K562 (cell line): ENCODE measurements at regions not wholly inside any gene's neighbourhood (a gene's known extent, or its start where the extent isn't known, plus 50 kb on each side); places are given as distances from the start of the nearest gene placed in this dataset.

ENCODE experiments used
- CEBPB ChIP-seq: fragments of 450-650 bp; IDR thresholded peaks from 2 replicates; pipeline ENCODE4 v1.6.1; 2016; ENCODE audit warnings: missing genetic modification characterization, missing compliant biosample characterization
- ESRRA ChIP-seq: fragments of 450-650 bp; IDR thresholded peaks from 2 replicates; pipeline ENCODE4 v1.6.1; 2014; ENCODE audit warnings: low read depth, mild to moderate bottlenecking, moderate library complexity, borderline replicate concordance
- LARP7 ChIP-seq: fragments of 450-650 bp; IDR thresholded peaks from 2 replicates; pipeline ENCODE4 v1.6.1; 2016
- MYBL2 ChIP-seq, 2 experiments: fragments of 450-650 bp in 1 of 2; sonication (generic) in 1 of 2; formaldehyde crosslinking in 1 of 2; IDR thresholded peaks; 2 replicates each; pipeline versions ENCODE4 v1.6.1 to v1.8.1; 2017 to 2022; ENCODE audit warnings: borderline replicate concordance in 1 of 2, inconsistent platforms in 1 of 2, low read depth in 1 of 2, mild to moderate bottlenecking in 1 of 2, missing genetic modification reagents in 1 of 2, moderate library complexity in 1 of 2
- POLR2G ChIP-seq: fragments of 200-400 bp; formaldehyde crosslinking; IDR thresholded peaks from 2 replicates; pipeline ENCODE4 v1.6.1; 2017; ENCODE audit warnings: low read depth, mild to moderate bottlenecking, antibody characterized with exemption, low read length, moderate library complexity
- SMARCC2 ChIP-seq: fragments of 450-650 bp; IDR thresholded peaks from 2 replicates; pipeline ENCODE4 v1.6.1; 2017; ENCODE audit warnings: antibody characterized with exemption, moderate library complexity, mild to moderate bottlenecking, low read depth
- TF ChIP-seq, protein P1 (sequence below): fragments of 450-650 bp; IDR thresholded peaks from 2 replicates; pipeline ENCODE4 v1.7.1; 2018; ENCODE audit warnings: mild to moderate bottlenecking, low read depth; ENCODE audit not compliant: partially characterized antibody
- TF ChIP-seq, protein P2 (sequence below): fragments of 250-450 bp; sonication (Bioruptor Pico); IDR thresholded peaks from 2 replicates; pipeline ENCODE4 v1.8.0; 2022; ENCODE audit warnings: moderate library complexity, mild to moderate bottlenecking, inconsistent platforms
- TF ChIP-seq, protein P3 (sequence below), 3 experiments: IDR thresholded peaks in 2 of 3; conservative IDR thresholded peaks in 1 of 3; 2 replicates each; pipeline ENCODE4 v1.5.1; 2011 to 2012; ENCODE audit warnings: low read length in 3 of 3, mild to moderate bottlenecking in 3 of 3, control low read depth in 2 of 3, improper control_type of control experiment in 1 of 3, inconsistent platforms in 1 of 3, low read depth in 1 of 3, mixed read lengths in 1 of 3, moderate library complexity in 1 of 3; ENCODE audit not compliant: insufficient read depth in 2 of 3

DNA sequence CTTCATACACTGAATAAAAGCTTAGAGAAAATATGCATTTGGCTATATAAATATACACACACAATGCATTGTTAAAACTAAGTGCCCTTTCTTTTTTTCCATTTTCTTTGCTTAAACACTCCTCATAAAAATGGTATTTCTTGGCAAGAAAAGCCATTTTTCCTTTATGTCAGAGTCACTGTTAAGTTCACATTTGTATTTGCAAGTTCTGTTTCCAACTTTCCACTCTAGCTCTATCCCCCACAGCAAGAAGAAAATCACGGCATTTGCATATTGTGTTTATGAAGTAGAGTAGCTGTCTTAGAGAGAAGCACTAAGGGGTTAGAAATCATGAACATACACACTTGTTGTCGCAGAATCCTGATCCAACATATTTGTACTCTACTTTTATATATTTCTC is 662.1 kb upstream of the MEF2C start:
- TF ChIP-seq, protein P1, sequence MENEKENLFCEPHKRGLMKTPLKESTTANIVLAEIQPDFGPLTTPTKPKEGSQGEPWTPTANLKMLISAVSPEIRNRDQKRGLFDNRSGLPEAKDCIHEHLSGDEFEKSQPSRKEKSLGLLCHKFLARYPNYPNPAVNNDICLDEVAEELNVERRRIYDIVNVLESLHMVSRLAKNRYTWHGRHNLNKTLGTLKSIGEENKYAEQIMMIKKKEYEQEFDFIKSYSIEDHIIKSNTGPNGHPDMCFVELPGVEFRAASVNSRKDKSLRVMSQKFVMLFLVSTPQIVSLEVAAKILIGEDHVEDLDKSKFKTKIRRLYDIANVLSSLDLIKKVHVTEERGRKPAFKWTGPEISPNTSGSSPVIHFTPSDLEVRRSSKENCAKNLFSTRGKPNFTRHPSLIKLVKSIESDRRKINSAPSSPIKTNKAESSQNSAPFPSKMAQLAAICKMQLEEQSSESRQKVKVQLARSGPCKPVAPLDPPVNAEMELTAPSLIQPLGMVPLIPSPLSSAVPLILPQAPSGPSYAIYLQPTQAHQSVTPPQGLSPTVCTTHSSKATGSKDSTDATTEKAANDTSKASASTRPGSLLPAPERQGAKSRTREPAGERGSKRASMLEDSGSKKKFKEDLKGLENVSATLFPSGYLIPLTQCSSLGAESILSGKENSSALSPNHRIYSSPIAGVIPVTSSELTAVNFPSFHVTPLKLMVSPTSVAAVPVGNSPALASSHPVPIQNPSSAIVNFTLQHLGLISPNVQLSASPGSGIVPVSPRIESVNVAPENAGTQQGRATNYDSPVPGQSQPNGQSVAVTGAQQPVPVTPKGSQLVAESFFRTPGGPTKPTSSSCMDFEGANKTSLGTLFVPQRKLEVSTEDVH = no peak
- TF ChIP-seq, protein P2, sequence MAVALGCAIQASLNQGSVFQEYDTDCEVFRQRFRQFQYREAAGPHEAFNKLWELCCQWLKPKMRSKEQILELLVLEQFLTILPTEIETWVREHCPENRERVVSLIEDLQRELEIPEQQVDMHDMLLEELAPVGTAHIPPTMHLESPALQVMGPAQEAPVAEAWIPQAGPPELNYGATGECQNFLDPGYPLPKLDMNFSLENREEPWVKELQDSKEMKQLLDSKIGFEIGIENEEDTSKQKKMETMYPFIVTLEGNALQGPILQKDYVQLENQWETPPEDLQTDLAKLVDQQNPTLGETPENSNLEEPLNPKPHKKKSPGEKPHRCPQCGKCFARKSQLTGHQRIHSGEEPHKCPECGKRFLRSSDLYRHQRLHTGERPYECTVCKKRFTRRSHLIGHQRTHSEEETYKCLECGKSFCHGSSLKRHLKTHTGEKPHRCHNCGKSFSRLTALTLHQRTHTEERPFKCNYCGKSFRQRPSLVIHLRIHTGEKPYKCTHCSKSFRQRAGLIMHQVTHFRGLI (CRISPR knock-in tag) = no peak
- TF ChIP-seq POLR2G (no peak), CEBPB (tag) (no peak), ESRRA (no peak), SMARCC2 (no peak), LARP7 (no peak), MYBL2 (IDR thresholded peaks at IDR 0.05; ENCODE audit: low read depth) (no peak), MYBL2 (CRISPR knock-in tag; IDR thresholded peaks at IDR 0.05; ENCODE audit: borderline replicate concordance) (no peak)
- TF ChIP-seq, protein P3, sequence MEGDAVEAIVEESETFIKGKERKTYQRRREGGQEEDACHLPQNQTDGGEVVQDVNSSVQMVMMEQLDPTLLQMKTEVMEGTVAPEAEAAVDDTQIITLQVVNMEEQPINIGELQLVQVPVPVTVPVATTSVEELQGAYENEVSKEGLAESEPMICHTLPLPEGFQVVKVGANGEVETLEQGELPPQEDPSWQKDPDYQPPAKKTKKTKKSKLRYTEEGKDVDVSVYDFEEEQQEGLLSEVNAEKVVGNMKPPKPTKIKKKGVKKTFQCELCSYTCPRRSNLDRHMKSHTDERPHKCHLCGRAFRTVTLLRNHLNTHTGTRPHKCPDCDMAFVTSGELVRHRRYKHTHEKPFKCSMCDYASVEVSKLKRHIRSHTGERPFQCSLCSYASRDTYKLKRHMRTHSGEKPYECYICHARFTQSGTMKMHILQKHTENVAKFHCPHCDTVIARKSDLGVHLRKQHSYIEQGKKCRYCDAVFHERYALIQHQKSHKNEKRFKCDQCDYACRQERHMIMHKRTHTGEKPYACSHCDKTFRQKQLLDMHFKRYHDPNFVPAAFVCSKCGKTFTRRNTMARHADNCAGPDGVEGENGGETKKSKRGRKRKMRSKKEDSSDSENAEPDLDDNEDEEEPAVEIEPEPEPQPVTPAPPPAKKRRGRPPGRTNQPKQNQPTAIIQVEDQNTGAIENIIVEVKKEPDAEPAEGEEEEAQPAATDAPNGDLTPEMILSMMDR (IDR thresholded peaks at IDR 0.05 in 2 of 3, conservative IDR thresholded peaks at IDR 0.05 in 1 of 3; ENCODE audit: insufficient read depth in 2 of 3, low read depth in 1 of 3, low read length in 3 of 3) = no peak
